ENCODE measurements at regions not wholly inside any gene's neighbourhood (a gene's known extent, or its start where the extent isn't known, plus 50 kb on each side); places are given as distances from the start of the nearest gene placed in this dataset.

DNA sequence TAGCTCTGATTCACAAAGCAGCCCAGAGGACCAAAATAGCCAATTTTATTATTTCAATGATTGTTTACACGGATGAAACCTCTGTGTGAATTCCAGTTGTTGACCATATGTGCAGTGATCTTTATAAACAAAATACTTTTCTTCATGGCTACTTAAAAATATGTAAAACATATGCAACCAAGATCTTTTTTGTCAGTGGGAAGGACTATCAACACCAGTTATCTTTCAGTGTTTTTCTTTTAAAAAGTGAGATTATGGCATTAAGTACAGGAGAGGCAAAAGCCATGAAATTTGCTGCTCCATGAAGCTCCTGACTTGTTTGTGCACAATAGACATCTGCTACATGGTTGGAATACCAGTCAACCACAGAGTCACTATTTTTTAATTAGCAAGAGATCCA lies 184.4 kb downstream of the DKK2 start:
- no peak for TF ChIP-seq POLR2A (IDR thresholded peaks at IDR 0.05)
- no peak for TF ChIP-seq CTCF (IDR thresholded peaks at IDR 0.05)

Data from suprapubic skin (tissue), 3 donors.